Gastroesophageal sphincter (tissue), 3 donors: ENCODE measurements at regions not wholly inside any gene's neighbourhood (a gene's known extent, or its start where the extent isn't known, plus 50 kb on each side); places are given as distances from the start of the nearest gene placed in this dataset.

Source experiments
- CTCF ChIP-seq, 4 experiments: fragments of 200-600 bp in 2 of 4; fragments of 450-650 bp in 2 of 4; sonication (generic) in 1 of 4; IDR thresholded peaks; one replicate each; pipeline ENCODE4 v1.5.1; 2017 to 2019; ENCODE audit warnings: antibody characterized with exemption in 4 of 4, mild to moderate bottlenecking in 2 of 4, moderate library complexity in 2 of 4
- POLR2A ChIP-seq, 2 donors: fragments of 450-650 bp; IDR thresholded peaks; one replicate each; pipeline ENCODE4 v1.6.1; 2017; ENCODE audit warnings: antibody characterized with exemption in 2 of 2, mild to moderate bottlenecking in 2 of 2, moderate library complexity in 1 of 2

DNA sequence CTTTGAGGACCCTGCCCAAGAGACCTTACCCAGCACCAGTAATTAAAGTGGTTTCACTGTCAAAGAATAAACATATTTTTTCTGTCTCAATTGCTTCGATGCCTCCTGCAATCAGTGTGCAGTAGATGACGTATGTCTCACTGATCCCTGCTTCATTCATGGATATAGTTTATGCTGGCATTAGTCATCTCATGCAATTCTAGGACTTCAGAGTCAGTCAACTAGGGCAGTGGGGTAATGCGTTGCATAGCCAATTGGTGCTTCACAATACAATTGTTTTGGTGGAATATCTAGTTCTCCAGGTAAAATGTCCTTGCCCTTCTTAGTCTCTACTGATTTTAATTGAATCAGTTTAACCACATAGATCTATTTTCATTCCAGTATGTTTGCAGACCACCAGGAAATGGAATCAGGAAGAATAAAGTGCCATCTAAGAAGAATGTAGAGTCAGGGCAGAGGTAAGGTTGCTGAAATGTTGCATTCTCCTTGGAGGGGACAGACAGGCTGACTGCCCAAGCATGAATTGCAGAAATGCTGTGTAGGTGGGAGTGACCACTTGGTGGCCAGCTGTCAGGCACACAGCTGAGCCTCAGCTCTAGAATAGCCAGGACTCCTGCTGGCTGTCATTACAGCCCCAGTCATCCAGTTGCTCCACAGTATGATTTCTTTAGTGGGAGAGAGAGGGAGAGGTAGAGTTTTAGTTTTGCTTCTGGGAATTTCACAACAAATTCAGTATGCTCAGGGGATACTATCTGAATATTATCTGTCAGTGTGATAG lies 73.5 kb upstream of the MEGF10 start:
- TF ChIP-seq POLR2A (IDR thresholded peaks at IDR 0.05) (no peak), CTCF (IDR thresholded peaks at IDR 0.05) (no peak)
